Liver (tissue), 8 donors: ENCODE measurements at regions not wholly inside any gene's neighbourhood (a gene's known extent, or its start where the extent isn't known, plus 50 kb on each side); places are given as distances from the start of the nearest gene placed in this dataset.

ENCODE experiments used
- DNase-seq: peaks from one replicate; pipeline ENCODE4 v3.0.0-alpha.2; 2017; ENCODE audit warnings: low spot score
- H3K27ac ChIP-seq, 2 donors: one replicate each; pipeline ENCODE4 v1.7.0; 2013; ENCODE audit warnings: inconsistent platforms in 2 of 2, low read length in 2 of 2, control low read depth in 1 of 2, low read depth in 1 of 2, mild to moderate bottlenecking in 1 of 2
- H3K27me3 ChIP-seq, 4 donors: one replicate each; pipeline versions ENCODE4 v1.6.1 to v1.7.0; 2013; ENCODE audit warnings: low read length in 3 of 4, inconsistent platforms in 1 of 4, mild to moderate bottlenecking in 1 of 4, moderate library complexity in 1 of 4; ENCODE audit not compliant: control insufficient read depth in 4 of 4, insufficient read depth in 4 of 4
- H3K36me3 ChIP-seq, 4 donors: one replicate each; pipeline versions ENCODE4 v1.6.1 to v1.7.0; 2013; ENCODE audit warnings: low read length in 3 of 4, mild to moderate bottlenecking in 3 of 4, low read depth in 1 of 4, moderate library complexity in 1 of 4; ENCODE audit not compliant: control insufficient read depth in 4 of 4, insufficient read depth in 3 of 4
- H3K4me1 ChIP-seq, 4 donors: one replicate each; pipeline versions ENCODE4 v1.6.1 to v1.7.0; 2013; ENCODE audit warnings: low read length in 3 of 4, mild to moderate bottlenecking in 3 of 4, moderate library complexity in 1 of 4; ENCODE audit not compliant: control insufficient read depth in 4 of 4, insufficient read depth in 4 of 4
- H3K4me3 ChIP-seq, 3 donors: one replicate each; pipeline versions ENCODE4 v1.6.1 to v1.7.0; 2013; ENCODE audit warnings: low read length in 3 of 3, control low read depth in 1 of 3, low read depth in 1 of 3, mild to moderate bottlenecking in 1 of 3
- H3K9ac ChIP-seq, 2 donors: one replicate each; pipeline ENCODE4 v1.7.0; 2013; ENCODE audit warnings: low read length in 2 of 2, mild to moderate bottlenecking in 2 of 2, moderate library complexity in 2 of 2, control low read depth in 1 of 2, low read depth in 1 of 2
- H3K9me3 ChIP-seq, 4 donors: one replicate each; pipeline versions ENCODE4 v1.6.1 to v1.7.0; 2013; ENCODE audit warnings: low read length in 3 of 4; ENCODE audit not compliant: control insufficient read depth in 4 of 4
- ATF3 ChIP-seq: IDR thresholded peaks from 2 replicates; pipeline ENCODE4 v1.6.1; 2016; ENCODE audit warnings: antibody characterized with exemption
- EGR1 ChIP-seq, 2 donors: IDR thresholded peaks; 2 replicates each; pipeline ENCODE4 v1.6.1; 2016 to 2018; ENCODE audit warnings: antibody characterized with exemption in 2 of 2, low read depth in 2 of 2
- FOXA1 ChIP-seq: IDR thresholded peaks from 2 replicates; pipeline ENCODE4 v1.6.1; 2016; ENCODE audit warnings: antibody characterized with exemption
- GABPA ChIP-seq, 2 donors: IDR thresholded peaks in 1 of 2; conservative IDR thresholded peaks in 1 of 2; 2 replicates each; pipeline ENCODE4 v1.6.1; 2016; ENCODE audit warnings: antibody characterized with exemption in 2 of 2, mild to moderate bottlenecking in 1 of 2, moderate library complexity in 1 of 2
- HNF4G ChIP-seq: IDR thresholded peaks from 2 replicates; pipeline ENCODE4 v1.6.1; 2016; ENCODE audit warnings: antibody characterized with exemption
- JUND ChIP-seq, 2 donors: IDR thresholded peaks; 2 replicates each; pipeline ENCODE4 v1.6.1; 2016; ENCODE audit warnings: antibody characterized with exemption in 2 of 2
- NR2F2 ChIP-seq: IDR thresholded peaks from 2 replicates; pipeline ENCODE4 v1.6.1; 2016; ENCODE audit warnings: antibody characterized with exemption
- RAD21 ChIP-seq, 2 donors: IDR thresholded peaks; 2 replicates each; pipeline ENCODE4 v1.6.1; 2016; ENCODE audit warnings: antibody characterized with exemption in 2 of 2, mild to moderate bottlenecking in 2 of 2
- RXRA ChIP-seq, 2 donors: IDR thresholded peaks; 2 replicates each; pipeline ENCODE4 v1.6.1; 2017 to 2018; ENCODE audit warnings: antibody characterized with exemption in 2 of 2, mild to moderate bottlenecking in 1 of 2
- SP1 ChIP-seq: IDR thresholded peaks from 2 replicates; pipeline ENCODE4 v1.6.1; 2018; ENCODE audit warnings: antibody characterized with exemption, mild to moderate bottlenecking
- TAF1 ChIP-seq: conservative IDR thresholded peaks from 2 replicates; pipeline ENCODE4 v1.6.1; 2016; ENCODE audit warnings: antibody characterized with exemption, mild to moderate bottlenecking
- YY1 ChIP-seq: IDR thresholded peaks from 2 replicates; pipeline ENCODE4 v1.6.1; 2016; ENCODE audit warnings: antibody characterized with exemption, mild to moderate bottlenecking
- WGBS: extraction: QIAGEN DNeasy Blood & Tissue Kit; methylation state at CpG from one replicate; pipeline ENCODE4 v1.1.7; 2013; 5-methylcytosine and 5-hydroxymethylcytosine counted together
- TF ChIP-seq, protein P1 (sequence below): IDR thresholded peaks from 2 replicates; pipeline ENCODE4 v1.6.1; 2016; ENCODE audit warnings: antibody characterized with exemption
- TF ChIP-seq, protein P2 (sequence below): IDR thresholded peaks from 2 replicates; pipeline ENCODE4 v1.6.1; 2016; ENCODE audit warnings: antibody characterized with exemption
- TF ChIP-seq, protein P3 (sequence below): fragments of 150-350 bp; IDR thresholded peaks from 2 replicates; pipeline ENCODE4 v1.5.1; 2017; ENCODE audit warnings: improper control_type of control experiment, low read depth, low read length; ENCODE audit not compliant: missing input control
- donor health status: healthy.
- donor health status: healthy.
- donor health status: healthy.
- donor health status: healthy.
- donor health status: healthy.

GRCh38 chr1:70909262-70909822 lies 138.3 kb downstream of the PTGER3 start:
- 68% methylated on average over 3 of the region's 3 CpGs for WGBS
- Histone ChIP-seq H3K4me3 (no peak overlapping the region), H3K36me3 (no peaks in the 10 kb centered on the region), H3K27ac (no peak overlapping the region), H3K9me3 (no peaks in the 10 kb centered on the region), H3K27me3 (no peaks in the 10 kb centered on the region), H3K4me1 (no peaks in the 10 kb centered on the region), H3K9ac (no peak overlapping the region)
- TF ChIP-seq TAF1, result no peak
- TF ChIP-seq, protein P1, sequence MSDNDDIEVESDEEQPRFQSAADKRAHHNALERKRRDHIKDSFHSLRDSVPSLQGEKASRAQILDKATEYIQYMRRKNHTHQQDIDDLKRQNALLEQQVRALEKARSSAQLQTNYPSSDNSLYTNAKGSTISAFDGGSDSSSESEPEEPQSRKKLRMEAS, result no peak
- TF ChIP-seq YY1, result no peak
- TF ChIP-seq GABPA (IDR thresholded peaks at IDR 0.05 in 1 of 2, conservative IDR thresholded peaks at IDR 0.05 in 1 of 2), result no peak
- DNase-seq, result no peak

GRCh38 chr1:70910013-70910412 lies 137.6 kb downstream of the PTGER3 start:
- Histone ChIP-seq H3K27ac (no peak overlapping the region), H3K36me3 (no peaks in the 10 kb centered on the region), H3K27me3 (no peaks in the 10 kb centered on the region), H3K4me3 (no peak overlapping the region), H3K4me1 (no peaks in the 10 kb centered on the region), H3K9me3 (no peaks in the 10 kb centered on the region), H3K9ac (no peak overlapping the region)
- WGBS, result 70% methylated on average over 1 of the region's 1 CpG
- DNase-seq, result no peak
- TF ChIP-seq EGR1 (IDR thresholded peaks at IDR 0.05; ENCODE audit: low read depth in 2 of 2), result no peak
- TF ChIP-seq NR2F2, result no peak
- no peak for TF ChIP-seq SP1
- no peak for TF ChIP-seq RAD21 (IDR thresholded peaks at IDR 0.05)
- no peak for TF ChIP-seq FOXA1
- TF ChIP-seq, protein P2, sequence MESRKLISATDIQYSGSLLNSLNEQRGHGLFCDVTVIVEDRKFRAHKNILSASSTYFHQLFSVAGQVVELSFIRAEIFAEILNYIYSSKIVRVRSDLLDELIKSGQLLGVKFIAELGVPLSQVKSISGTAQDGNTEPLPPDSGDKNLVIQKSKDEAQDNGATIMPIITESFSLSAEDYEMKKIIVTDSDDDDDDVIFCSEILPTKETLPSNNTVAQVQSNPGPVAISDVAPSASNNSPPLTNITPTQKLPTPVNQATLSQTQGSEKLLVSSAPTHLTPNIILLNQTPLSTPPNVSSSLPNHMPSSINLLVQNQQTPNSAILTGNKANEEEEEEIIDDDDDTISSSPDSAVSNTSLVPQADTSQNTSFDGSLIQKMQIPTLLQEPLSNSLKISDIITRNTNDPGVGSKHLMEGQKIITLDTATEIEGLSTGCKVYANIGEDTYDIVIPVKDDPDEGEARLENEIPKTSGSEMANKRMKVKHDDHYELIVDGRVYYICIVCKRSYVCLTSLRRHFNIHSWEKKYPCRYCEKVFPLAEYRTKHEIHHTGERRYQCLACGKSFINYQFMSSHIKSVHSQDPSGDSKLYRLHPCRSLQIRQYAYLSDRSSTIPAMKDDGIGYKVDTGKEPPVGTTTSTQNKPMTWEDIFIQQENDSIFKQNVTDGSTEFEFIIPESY, result no peak
- TF ChIP-seq YY1, result no peak
- no peak for TF ChIP-seq JUND (IDR thresholded peaks at IDR 0.05)
- TF ChIP-seq, protein P3, sequence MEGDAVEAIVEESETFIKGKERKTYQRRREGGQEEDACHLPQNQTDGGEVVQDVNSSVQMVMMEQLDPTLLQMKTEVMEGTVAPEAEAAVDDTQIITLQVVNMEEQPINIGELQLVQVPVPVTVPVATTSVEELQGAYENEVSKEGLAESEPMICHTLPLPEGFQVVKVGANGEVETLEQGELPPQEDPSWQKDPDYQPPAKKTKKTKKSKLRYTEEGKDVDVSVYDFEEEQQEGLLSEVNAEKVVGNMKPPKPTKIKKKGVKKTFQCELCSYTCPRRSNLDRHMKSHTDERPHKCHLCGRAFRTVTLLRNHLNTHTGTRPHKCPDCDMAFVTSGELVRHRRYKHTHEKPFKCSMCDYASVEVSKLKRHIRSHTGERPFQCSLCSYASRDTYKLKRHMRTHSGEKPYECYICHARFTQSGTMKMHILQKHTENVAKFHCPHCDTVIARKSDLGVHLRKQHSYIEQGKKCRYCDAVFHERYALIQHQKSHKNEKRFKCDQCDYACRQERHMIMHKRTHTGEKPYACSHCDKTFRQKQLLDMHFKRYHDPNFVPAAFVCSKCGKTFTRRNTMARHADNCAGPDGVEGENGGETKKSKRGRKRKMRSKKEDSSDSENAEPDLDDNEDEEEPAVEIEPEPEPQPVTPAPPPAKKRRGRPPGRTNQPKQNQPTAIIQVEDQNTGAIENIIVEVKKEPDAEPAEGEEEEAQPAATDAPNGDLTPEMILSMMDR, result no peak
- TF ChIP-seq HNF4G, result no peak
- TF ChIP-seq RXRA (IDR thresholded peaks at IDR 0.05), result no peak
- no peak for TF ChIP-seq GABPA (IDR thresholded peaks at IDR 0.05 in 1 of 2, conservative IDR thresholded peaks at IDR 0.05 in 1 of 2)
- TF ChIP-seq ATF3, result no peak
- TF ChIP-seq, protein P1, result no peak
- no peak for TF ChIP-seq TAF1
